ENCODE measurements at regions not wholly inside any gene's neighbourhood (a gene's known extent, or its start where the extent isn't known, plus 50 kb on each side); places are given as distances from the start of the nearest gene placed in this dataset.

DNA sequence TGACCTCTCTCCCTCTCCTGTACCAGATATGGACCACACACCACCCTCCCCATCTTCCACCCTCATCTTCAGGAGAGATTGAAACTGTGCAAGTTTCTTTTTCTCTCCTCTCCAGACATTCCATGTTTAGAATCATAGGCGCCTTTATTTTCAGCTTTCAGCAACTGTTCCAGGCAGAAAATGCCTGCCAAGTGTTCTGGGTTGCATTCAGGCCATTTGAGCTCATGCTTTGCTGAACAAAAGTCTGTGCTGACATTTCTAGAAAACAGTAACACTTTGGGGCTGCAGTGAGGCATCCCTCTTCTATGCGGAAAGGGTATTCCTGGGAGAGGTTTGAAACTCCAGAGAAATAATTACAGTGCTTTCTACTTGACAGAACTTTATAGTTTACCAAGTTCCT is 361.7 kb downstream of the GPAM start:
- TF ChIP-seq POLR2AphosphoS5 (IDR thresholded peaks at IDR 0.05; ENCODE audit: insufficient read depth, low read depth, low read length): no peak
- TF ChIP-seq EZH2 (IDR thresholded peaks at IDR 0.05; ENCODE audit: borderline replicate concordance, low read depth, low read length, severe bottlenecking): no peak
- no peak for TF ChIP-seq CTCF (IDR thresholded peaks at IDR 0.05; ENCODE audit: extremely low read depth in 1 of 2, insufficient read depth in 1 of 2, low read depth in 1 of 2, low read length in 2 of 2)
- no peak for TF ChIP-seq POLR2A (IDR thresholded peaks at IDR 0.05; ENCODE audit: low read depth, low read length)
- TF ChIP-seq MAX (IDR thresholded peaks at IDR 0.05; ENCODE audit: insufficient read depth, insufficient read length): no peak
- no peak for TF ChIP-seq GATA2 (IDR thresholded peaks at IDR 0.05; ENCODE audit: insufficient read depth, insufficient read length, low read depth, low read length)
- TF ChIP-seq FOS (IDR thresholded peaks at IDR 0.05; ENCODE audit: borderline replicate concordance, insufficient read depth, low read length): no peak
- no peak for TF ChIP-seq JUN (IDR thresholded peaks at IDR 0.05; ENCODE audit: borderline replicate concordance, insufficient read depth, insufficient read length, low read depth)

Data from endothelial cell of umbilical vein (primary cell).